ENCODE measurements at regions not wholly inside any gene's neighbourhood (a gene's known extent, or its start where the extent isn't known, plus 50 kb on each side); places are given as distances from the start of the nearest gene placed in this dataset.
"Not testable (repeated sequence)": the region's sequence is repeated elsewhere in the genome, so short reads cannot be mapped to it uniquely, and the experiment has no call there.

- in situ Hi-C loops (cut with HindIII; ENCODE audit: low pct_ligation_motif_present, low sequenced_read_pairs): no loop called here
- no peak overlapping the region for H3K27ac ChIP-seq
- no peaks in the 10 kb centered on the region for H3K36me3 ChIP-seq (replicated peaks)
- H3K27me3 ChIP-seq (replicated peaks): no peaks in the 10 kb centered on the region
- no peak for TF ChIP-seq CTCF (IDR thresholded peaks at IDR 0.05; ENCODE audit: low read depth, low read length, missing control alignments)
- no peak for DNase-seq
- H3K4me3 ChIP-seq (ENCODE audit: low read depth, low read length): no peak overlapping the region
Measured at GRCh38 chr2:116769514-116769913, 1045.0 kb upstream of the DDX18 start.

- no peaks in the 10 kb centered on the region for H3K36me3 ChIP-seq (replicated peaks)
- H3K4me3 ChIP-seq (ENCODE audit: low read depth, low read length): no peak overlapping the region
- TF ChIP-seq CTCF (IDR thresholded peaks at IDR 0.05; ENCODE audit: low read depth, low read length, missing control alignments): no peak
- DNase-seq: no peak
- in situ Hi-C loops (cut with HindIII; ENCODE audit: low pct_ligation_motif_present, low sequenced_read_pairs): no loop called here
- no peak overlapping the region for H3K27ac ChIP-seq
- H3K27me3 ChIP-seq (replicated peaks): no peaks in the 10 kb centered on the region
Measured at GRCh38 chr2:116776556-116776955, 1037.9 kb upstream of the DDX18 start.

GRCh38 chr2:116787848-116788247, 1026.6 kb upstream of the DDX18 start:
- no peak for DNase-seq
- no peaks in the 10 kb centered on the region for H3K27me3 ChIP-seq (replicated peaks)
- TF ChIP-seq CTCF (IDR thresholded peaks at IDR 0.05; ENCODE audit: low read depth, low read length, missing control alignments): no peak
- in situ Hi-C loops (cut with HindIII; ENCODE audit: low pct_ligation_motif_present, low sequenced_read_pairs): no loop called here
- H3K27ac ChIP-seq: no peak overlapping the region
- H3K36me3 ChIP-seq (replicated peaks): no peaks in the 10 kb centered on the region
- no peak overlapping the region for H3K4me3 ChIP-seq (ENCODE audit: low read depth, low read length)

- H3K36me3 ChIP-seq (replicated peaks): no peaks in the 10 kb centered on the region
- H3K27me3 ChIP-seq (replicated peaks): no peaks in the 10 kb centered on the region
- H3K27ac ChIP-seq: no peak overlapping the region
- DNase-seq: no peak
- in situ Hi-C loops (cut with HindIII; ENCODE audit: low pct_ligation_motif_present, low sequenced_read_pairs): no loop called here
- no peak overlapping the region for H3K4me3 ChIP-seq (ENCODE audit: low read depth, low read length)
- no peak for TF ChIP-seq CTCF (IDR thresholded peaks at IDR 0.05; ENCODE audit: low read depth, low read length, missing control alignments)
Measured at GRCh38 chr2:116802671-116803070, 1011.8 kb upstream of the DDX18 start.

- Histone ChIP-seq H3K27me3 (replicated peaks) (no peaks in the 10 kb centered on the region), H3K36me3 (replicated peaks) (no peaks in the 10 kb centered on the region), H3K27ac (no peak overlapping the region), H3K4me3 (ENCODE audit: low read depth, low read length) (no peak overlapping the region)
- no peak for DNase-seq
- TF ChIP-seq CTCF (IDR thresholded peaks at IDR 0.05; ENCODE audit: low read depth, low read length, missing control alignments): no peak
- in situ Hi-C loops (cut with HindIII; ENCODE audit: low pct_ligation_motif_present, low sequenced_read_pairs): no loop called here
Measured at GRCh38 chr2:116804901-116805300, 1009.6 kb upstream of the DDX18 start.

- in situ Hi-C loops (cut with HindIII; ENCODE audit: low pct_ligation_motif_present, low sequenced_read_pairs): not testable (repeated sequence)
Measured at GRCh38 chr2:116806505-116806904, 1008.0 kb upstream of the DDX18 start.

More at GRCh38 chr2:116806505-116806904, 1008.0 kb upstream of the DDX18 start:
- not testable (repeated sequence) for DNase-seq; H3K27ac ChIP-seq; H3K36me3 ChIP-seq (replicated peaks); H3K4me3 ChIP-seq (ENCODE audit: low read depth, low read length); H3K27me3 ChIP-seq (replicated peaks)

Data from brain microvascular endothelial cell (primary cell).